Adrenal gland (tissue), 5 donors: ENCODE measurements at regions not wholly inside any gene's neighbourhood (a gene's known extent, or its start where the extent isn't known, plus 50 kb on each side); places are given as distances from the start of the nearest gene placed in this dataset.

Experiments used
- POLR2A ChIP-seq, 2 donors: fragments of 450-650 bp; IDR thresholded peaks; one replicate each; pipeline ENCODE4 v1.6.1; 2017; ENCODE audit warnings: antibody characterized with exemption in 2 of 2, mild to moderate bottlenecking in 2 of 2, moderate library complexity in 1 of 2
- TF ChIP-seq, protein P1 (sequence below), 6 experiments: fragments of 450-650 bp in 4 of 6; fragments of 200-600 bp in 2 of 6; sonication (generic) in 1 of 6; IDR thresholded peaks; 1 replicate in 5 of 6; 2 replicates in 1 of 6; pipeline versions ENCODE4 v1.5.1 to v1.8.0; 2016 to 2021; ENCODE audit warnings: antibody characterized with exemption in 6 of 6, mild to moderate bottlenecking in 2 of 6, moderate library complexity in 1 of 6
- donor health status: DM: no; HTN: no; CAD: no.

DNA sequence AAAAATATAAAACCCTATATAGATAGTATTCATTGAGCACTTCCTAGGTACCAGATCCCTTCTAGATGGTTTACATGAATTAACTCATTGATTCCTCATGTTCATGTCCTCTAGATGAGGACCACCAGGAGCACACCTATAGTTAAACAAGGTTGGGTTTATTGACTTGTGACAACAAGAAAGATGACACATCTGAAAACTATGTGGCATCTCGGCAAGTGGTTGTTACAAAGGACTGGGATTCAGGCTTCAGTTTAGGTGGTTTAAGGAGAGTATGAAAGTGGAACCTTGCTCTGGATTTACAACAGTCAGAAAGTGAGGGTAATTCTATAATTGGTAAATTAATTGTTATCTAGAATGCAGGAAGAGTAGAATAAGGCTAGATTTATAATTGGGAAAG lies 99.0 kb upstream of the PHF14 start:
- TF ChIP-seq, protein P1, sequence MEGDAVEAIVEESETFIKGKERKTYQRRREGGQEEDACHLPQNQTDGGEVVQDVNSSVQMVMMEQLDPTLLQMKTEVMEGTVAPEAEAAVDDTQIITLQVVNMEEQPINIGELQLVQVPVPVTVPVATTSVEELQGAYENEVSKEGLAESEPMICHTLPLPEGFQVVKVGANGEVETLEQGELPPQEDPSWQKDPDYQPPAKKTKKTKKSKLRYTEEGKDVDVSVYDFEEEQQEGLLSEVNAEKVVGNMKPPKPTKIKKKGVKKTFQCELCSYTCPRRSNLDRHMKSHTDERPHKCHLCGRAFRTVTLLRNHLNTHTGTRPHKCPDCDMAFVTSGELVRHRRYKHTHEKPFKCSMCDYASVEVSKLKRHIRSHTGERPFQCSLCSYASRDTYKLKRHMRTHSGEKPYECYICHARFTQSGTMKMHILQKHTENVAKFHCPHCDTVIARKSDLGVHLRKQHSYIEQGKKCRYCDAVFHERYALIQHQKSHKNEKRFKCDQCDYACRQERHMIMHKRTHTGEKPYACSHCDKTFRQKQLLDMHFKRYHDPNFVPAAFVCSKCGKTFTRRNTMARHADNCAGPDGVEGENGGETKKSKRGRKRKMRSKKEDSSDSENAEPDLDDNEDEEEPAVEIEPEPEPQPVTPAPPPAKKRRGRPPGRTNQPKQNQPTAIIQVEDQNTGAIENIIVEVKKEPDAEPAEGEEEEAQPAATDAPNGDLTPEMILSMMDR (IDR thresholded peaks at IDR 0.05) = no peak
- TF ChIP-seq POLR2A (IDR thresholded peaks at IDR 0.05) = no peak
